K562 (cell line): ENCODE measurements at regions not wholly inside any gene's neighbourhood (a gene's known extent, or its start where the extent isn't known, plus 50 kb on each side); places are given as distances from the start of the nearest gene placed in this dataset.
"Not testable (repeated sequence)": the region's sequence is repeated elsewhere in the genome, so short reads cannot be mapped to it uniquely, and the experiment has no call there.

Source experiments
- ATAC-seq: fragments of 200-7000 bp; cut with Tn5 transposase; 3 replicates; pipeline ENCODE4 v1.9.1; 2020; ENCODE audit warnings: moderate library complexity
- BruUV-seq: library from RNA; stranded (reverse); fragments of 400-500 nt; replicated peaks from 2 replicates; lab custom pipeline; 2021; lab: Mats Ljungman, UMichigan
- CTCF ChIA-PET: fragments of 300-600 bp; formaldehyde crosslinking; extraction: SDS; loops from one replicate; lab custom pipeline; 2021; ENCODE audit warnings: low intra/inter-chr PET ratio; lab: Yijun Ruan, JAX
- POLR2A ChIA-PET: fragments of 300-600, 350-650 bp; sonication (Branson Sonifier 250); formaldehyde crosslinking; extraction: SDS; loops from one replicate; lab custom pipeline; 2021; ENCODE audit warnings: antibody characterized with exemption, inconsistent platforms; lab: Yijun Ruan, JAX
- DNase-seq, 4 experiments: peaks; one replicate each; pipeline versions ENCODE4 v3.0.0 to v3.0.0-alpha.2; 2011 to 2018; ENCODE audit warnings: low spot score in 3 of 4, mixed read lengths in 3 of 4; ENCODE audit errors: extremely low read depth in 1 of 4
- FAIRE-seq: peaks from 2 replicates; lab custom pipeline; 2011; peaks lifted over from hg19 to GRCh38; lab: Jason Lieb, UNC
- H2AFZ ChIP-seq: 2 replicates; pipeline ENCODE4 v1.6.0; 2011; ENCODE audit warnings: low read depth, low read length, control low read depth, inconsistent platforms
- H3K27ac ChIP-seq: fragments of 200-600 bp; 3 replicates; pipeline ENCODE4 v1.8.0; 2011; ENCODE audit warnings: low read depth, mild to moderate bottlenecking, control low read depth, inconsistent platforms, low read length, moderate library complexity, mixed read lengths; ENCODE audit errors: extremely low read depth
- H3K27me3 ChIP-seq, 2 experiments: fragments of 300-600 bp in 1 of 2; 2 replicates in 1 of 2; 3 replicates in 1 of 2; pipeline versions ENCODE4 v1.6.0 to v1.8.0; 2011; ENCODE audit warnings: inconsistent platforms in 2 of 2, low read length in 2 of 2, mild to moderate bottlenecking in 1 of 2, mixed read lengths in 1 of 2, moderate library complexity in 1 of 2; ENCODE audit not compliant: control insufficient read depth in 2 of 2, insufficient read depth in 2 of 2
- H3K36me3 ChIP-seq: fragments of 300-600 bp; 3 replicates; pipeline ENCODE4 v1.8.0; 2011; ENCODE audit warnings: mild to moderate bottlenecking, low read length, inconsistent platforms; ENCODE audit not compliant: control insufficient read depth, insufficient read depth
- H3K4me1 ChIP-seq, 2 experiments: fragments of 200-600 bp in 1 of 2; replicated peaks in 1 of 2; 2 replicates in 1 of 2; 3 replicates in 1 of 2; pipeline versions ENCODE4 v1.5.1 to v1.8.0; 2011; ENCODE audit warnings: inconsistent platforms in 2 of 2, low read length in 2 of 2, mild to moderate bottlenecking in 1 of 2, mixed read lengths in 1 of 2, moderate library complexity in 1 of 2; ENCODE audit not compliant: control insufficient read depth in 2 of 2, insufficient read depth in 2 of 2
- H3K4me2 ChIP-seq: 2 replicates; pipeline ENCODE4 v1.6.1; 2011; ENCODE audit warnings: low read length, control low read depth, inconsistent platforms, mixed read lengths; ENCODE audit not compliant: insufficient read depth
- H3K4me3 ChIP-seq: fragments of 200-600 bp; sonication (generic), shearing (Covaris generic); 2 replicates; pipeline ENCODE4 v1.5.1; 2016; ENCODE audit warnings: control low read depth, inconsistent platforms
- H3K79me2 ChIP-seq: fragments of 200-600 bp; 3 replicates; pipeline ENCODE4 v1.8.0; 2011; ENCODE audit warnings: low read length, inconsistent platforms; ENCODE audit not compliant: control insufficient read depth, insufficient read depth
- H3K9ac ChIP-seq, 2 experiments: 2 replicates each; pipeline versions ENCODE4 v1.6.0 to v1.6.1; 2011; ENCODE audit warnings: low read depth in 2 of 2, low read length in 2 of 2, control low read depth in 1 of 2, inconsistent platforms in 1 of 2, mild to moderate bottlenecking in 1 of 2, mixed read lengths in 1 of 2; ENCODE audit not compliant: insufficient read depth in 1 of 2
- H3K9me1 ChIP-seq: one replicate; pipeline ENCODE4 v1.6.0; 2011; ENCODE audit warnings: inconsistent platforms, mild to moderate bottlenecking, low read length, moderate library complexity; ENCODE audit not compliant: control insufficient read depth, insufficient read depth
- H3K9me3 ChIP-seq: replicated peaks from 2 replicates; pipeline ENCODE4 v1.5.1; 2011; ENCODE audit warnings: low read depth, low read length, inconsistent platforms; ENCODE audit not compliant: control insufficient read depth, insufficient read depth
- H4K20me1 ChIP-seq: replicated peaks from 2 replicates; pipeline ENCODE4 v1.6.1; 2011; ENCODE audit warnings: low read length, inconsistent platforms, mixed read lengths; ENCODE audit not compliant: control insufficient read depth, insufficient read depth
- ATF3 ChIP-seq, 2 experiments: fragments of 450-650 bp in 1 of 2; sonication (generic) in 1 of 2; formaldehyde crosslinking in 1 of 2; IDR thresholded peaks in 1 of 2; conservative IDR thresholded peaks in 1 of 2; 2 replicates each; pipeline versions ENCODE4 v1.6.1 to v1.8.1; 2016 to 2023; ENCODE audit warnings: mild to moderate bottlenecking in 2 of 2, moderate library complexity in 2 of 2, inconsistent platforms in 1 of 2, missing genetic modification reagents in 1 of 2
- CREM ChIP-seq: IDR thresholded peaks from 2 replicates; pipeline ENCODE4 v1.6.1; 2014; ENCODE audit warnings: antibody characterized with exemption, low read depth
- FOXJ2 ChIP-seq: fragments of 200-800 bp; sonication (Bioruptor generic); IDR thresholded peaks from 2 replicates; pipeline ENCODE4 v1.6.1; 2016; ENCODE audit warnings: missing genetic modification characterization, missing compliant biosample characterization
- HCFC1 ChIP-seq: IDR thresholded peaks from 2 replicates; pipeline ENCODE4 v1.6.1; 2012; ENCODE audit warnings: low read depth, low read length, improper control_type of control experiment
- IRF9 ChIP-seq: fragments of 450-650 bp; IDR thresholded peaks from 2 replicates; pipeline ENCODE4 v1.6.1; 2016; ENCODE audit warnings: missing biosample characterization, missing genetic modification characterization
- JUND ChIP-seq, 2 experiments: IDR thresholded peaks; 2 replicates in 1 of 2; 3 replicates in 1 of 2; pipeline ENCODE4 v1.6.1; 2011; ENCODE audit warnings: borderline replicate concordance in 2 of 2, low read depth in 2 of 2, low read length in 2 of 2, improper control_type of control experiment in 1 of 2, missing biosample characterization in 1 of 2, missing genetic modification characterization in 1 of 2, missing genetic modification reagents in 1 of 2
- POLR2G ChIP-seq: fragments of 200-400 bp; formaldehyde crosslinking; IDR thresholded peaks from 2 replicates; pipeline ENCODE4 v1.6.1; 2017; ENCODE audit warnings: low read depth, mild to moderate bottlenecking, antibody characterized with exemption, low read length, moderate library complexity
- TRIM24 ChIP-seq, 2 experiments: fragments of 450-650 bp; IDR thresholded peaks; 2 replicates each; pipeline ENCODE4 v1.6.1; 2016
- ZNF143 ChIP-seq: sonication (generic); formaldehyde crosslinking; IDR thresholded peaks from 2 replicates; pipeline ENCODE4 v1.9.0; 2022; ENCODE audit warnings: mild to moderate bottlenecking, missing genetic modification reagents
- WGBS: fragments of 100-300 bp; shearing (Covaris generic); methylation state at CpG from one replicate; pipeline ENCODE4 v1.1.6; 2016; ENCODE audit warnings: low coverage, mixed read lengths; ENCODE audit not compliant: insufficient coverage; ENCODE audit errors: missing lambda C conversion rate; 5-methylcytosine and 5-hydroxymethylcytosine counted together
- in situ Hi-C: fragments of 300-500 bp; cut with MboI; formaldehyde crosslinking; loops from 4 replicates; pipeline ENCODE4 v1.15.0; 2018; ENCODE audit warnings: inconsistent platforms, mixed read lengths
- intact Hi-C: fragments of 100-400 bp; cut with micrococcal nuclease; formaldehyde crosslinking; loops from 2 replicates; pipeline ENCODE4 v1.14.2; 2022
- TF ChIP-seq, protein P1 (sequence below), 2 experiments: fragments of 200-800 bp in 1 of 2; sonication (Bioruptor generic) in 1 of 2; sonication (generic) in 1 of 2; formaldehyde crosslinking in 1 of 2; IDR thresholded peaks in 1 of 2; conservative IDR thresholded peaks in 1 of 2; 2 replicates each; pipeline versions ENCODE4 v1.5.0 to v1.6.1; 2016 to 2020; ENCODE audit warnings: missing compliant biosample characterization in 1 of 2, missing genetic modification characterization in 1 of 2, missing genetic modification reagents in 1 of 2
- TF ChIP-seq, protein P2 (sequence below): fragments of 200-800 bp; sonication (Bioruptor generic); IDR thresholded peaks from 2 replicates; pipeline ENCODE4 v1.6.1; 2017; ENCODE audit warnings: missing genetic modification characterization, missing compliant biosample characterization
- TF ChIP-seq, protein P3 (sequence below): sonication (generic); formaldehyde crosslinking; IDR thresholded peaks from 2 replicates; pipeline ENCODE4 v1.8.0; 2022; ENCODE audit warnings: missing genetic modification reagents, mild to moderate bottlenecking, moderate library complexity, borderline replicate concordance

DNA sequence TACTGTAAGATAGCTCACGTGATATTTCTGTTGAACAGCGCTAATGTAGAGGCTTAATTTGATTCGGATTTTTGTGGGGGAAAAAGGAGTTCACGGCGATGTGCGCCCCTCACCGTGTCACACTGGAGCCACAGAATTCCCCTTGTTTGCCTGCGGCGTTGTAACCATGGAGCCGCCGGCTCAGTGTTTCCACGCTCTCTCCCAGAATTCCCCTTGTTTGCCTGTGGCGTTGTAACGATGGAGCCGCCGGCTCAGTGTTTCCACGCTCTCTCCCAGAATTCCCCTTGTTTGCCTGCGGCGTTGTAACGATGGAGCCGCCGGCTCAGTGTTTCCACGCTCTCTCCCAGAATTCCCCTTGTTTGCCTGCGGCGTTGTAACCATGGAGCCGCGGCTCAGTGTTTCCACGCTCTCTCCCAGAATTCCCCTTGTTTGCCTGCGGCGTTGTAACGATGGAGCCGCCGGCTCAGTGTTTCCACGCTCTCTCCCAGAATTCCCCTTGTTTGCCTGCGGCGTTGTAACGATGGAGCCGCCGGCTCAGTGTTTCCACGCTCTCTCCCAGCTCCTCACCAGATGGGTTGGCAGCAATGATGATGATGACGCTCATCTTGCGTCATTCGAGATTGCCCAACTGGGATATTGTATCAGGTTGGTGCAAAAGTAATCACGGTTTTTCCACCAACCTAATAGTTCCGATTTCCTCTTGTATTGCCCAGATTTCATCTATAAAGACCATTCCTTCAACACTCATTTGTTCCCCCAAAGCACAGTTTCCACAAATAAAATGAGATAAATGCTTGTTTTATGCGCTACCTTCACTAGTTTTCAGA is 228.6 kb downstream of the KLF6 start:
- H3K27me3 ChIP-seq; H4K20me1 ChIP-seq; H3K79me2 ChIP-seq; POLR2A ChIA-PET; H3K9me3 ChIP-seq; BruUV-seq; CTCF ChIA-PET; FAIRE-seq; in situ Hi-C loops; H3K27ac ChIP-seq; H3K4me1 ChIP-seq; ATAC-seq; intact Hi-C loops; H3K36me3 ChIP-seq; H3K9me1 ChIP-seq; TF ChIP-seq ATF3 (CRISPR knock-in tag; conservative IDR thresholded peaks at IDR 0.05); JUND (IDR thresholded peaks at IDR 0.05; ENCODE audit: borderline replicate concordance, low read depth, low read length): not testable (repeated sequence)
- 43% methylated on average over 28 of the region's 46 CpGs for WGBS
- H3K4me3 ChIP-seq: peak overlapping the region; percentile 18
- H2AFZ ChIP-seq: peak overlapping the region; percentile 77
- peak; percentile 20 to 59 (median 22) for DNase-seq
- peak overlapping the region; percentile 50 for H3K4me2 ChIP-seq
- peak overlapping the region; percentile 44 to 62; a peak in 2 of 4 replicates for H3K9ac ChIP-seq
- TF ChIP-seq ATF3 (IDR thresholded peaks at IDR 0.05): peak; percentile 78
- 0 out of 2 replicates have a peak, but pooled peaks have one; percentile 11 for TF ChIP-seq IRF9 (tag)
- TF ChIP-seq, protein P1, sequence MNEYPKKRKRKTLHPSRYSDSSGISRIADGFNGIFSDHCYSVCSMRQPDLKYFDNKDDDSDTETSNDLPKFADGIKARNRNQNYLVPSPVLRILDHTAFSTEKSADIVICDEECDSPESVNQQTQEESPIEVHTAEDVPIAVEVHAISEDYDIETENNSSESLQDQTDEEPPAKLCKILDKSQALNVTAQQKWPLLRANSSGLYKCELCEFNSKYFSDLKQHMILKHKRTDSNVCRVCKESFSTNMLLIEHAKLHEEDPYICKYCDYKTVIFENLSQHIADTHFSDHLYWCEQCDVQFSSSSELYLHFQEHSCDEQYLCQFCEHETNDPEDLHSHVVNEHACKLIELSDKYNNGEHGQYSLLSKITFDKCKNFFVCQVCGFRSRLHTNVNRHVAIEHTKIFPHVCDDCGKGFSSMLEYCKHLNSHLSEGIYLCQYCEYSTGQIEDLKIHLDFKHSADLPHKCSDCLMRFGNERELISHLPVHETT (CRISPR knock-in tag; conservative IDR thresholded peaks at IDR 0.05 in 1 of 2, IDR thresholded peaks at IDR 0.05 in 1 of 2): peak in 1 of 2 experiments; percentile 63; a peak in 1 of 4 replicates
- 0 out of 2 replicates have a peak, but pooled peaks have one; percentile 31 for TF ChIP-seq POLR2G
- peak; percentile 88 for TF ChIP-seq CREM
- TF ChIP-seq, protein P2, sequence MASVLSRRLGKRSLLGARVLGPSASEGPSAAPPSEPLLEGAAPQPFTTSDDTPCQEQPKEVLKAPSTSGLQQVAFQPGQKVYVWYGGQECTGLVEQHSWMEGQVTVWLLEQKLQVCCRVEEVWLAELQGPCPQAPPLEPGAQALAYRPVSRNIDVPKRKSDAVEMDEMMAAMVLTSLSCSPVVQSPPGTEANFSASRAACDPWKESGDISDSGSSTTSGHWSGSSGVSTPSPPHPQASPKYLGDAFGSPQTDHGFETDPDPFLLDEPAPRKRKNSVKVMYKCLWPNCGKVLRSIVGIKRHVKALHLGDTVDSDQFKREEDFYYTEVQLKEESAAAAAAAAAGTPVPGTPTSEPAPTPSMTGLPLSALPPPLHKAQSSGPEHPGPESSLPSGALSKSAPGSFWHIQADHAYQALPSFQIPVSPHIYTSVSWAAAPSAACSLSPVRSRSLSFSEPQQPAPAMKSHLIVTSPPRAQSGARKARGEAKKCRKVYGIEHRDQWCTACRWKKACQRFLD (CRISPR knock-in tag): peak; percentile 56; the same call in 1 of the 2 replicates
- TF ChIP-seq, protein P3, sequence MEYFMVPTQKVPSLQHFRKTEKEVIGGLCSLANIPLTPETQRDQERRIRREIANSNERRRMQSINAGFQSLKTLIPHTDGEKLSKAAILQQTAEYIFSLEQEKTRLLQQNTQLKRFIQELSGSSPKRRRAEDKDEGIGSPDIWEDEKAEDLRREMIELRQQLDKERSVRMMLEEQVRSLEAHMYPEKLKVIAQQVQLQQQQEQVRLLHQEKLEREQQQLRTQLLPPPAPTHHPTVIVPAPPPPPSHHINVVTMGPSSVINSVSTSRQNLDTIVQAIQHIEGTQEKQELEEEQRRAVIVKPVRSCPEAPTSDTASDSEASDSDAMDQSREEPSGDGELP (CRISPR knock-in tag): peak; percentile 46
- TF ChIP-seq JUND (tag; IDR thresholded peaks at IDR 0.05; ENCODE audit: borderline replicate concordance, low read depth, low read length): peak; percentile 38; the same call in 2 of the 3 replicates
- TF ChIP-seq ZNF143 (CRISPR knock-in tag): peak; percentile 78
- peak in 1 of 2 experiments; percentile 27; a peak in 1 of 4 replicates for TF ChIP-seq TRIM24 (IDR thresholded peaks at IDR 0.05)
- peak; percentile 58 for TF ChIP-seq HCFC1
- peak; percentile 94 for TF ChIP-seq FOXJ2 (tag)
